ENCODE measurements at regions not wholly inside any gene's neighbourhood (a gene's known extent, or its start where the extent isn't known, plus 50 kb on each side); places are given as distances from the start of the nearest gene placed in this dataset.
"Not testable (repeated sequence)": the region's sequence is repeated elsewhere in the genome, so short reads cannot be mapped to it uniquely, and the experiment has no call there.

GRCh38 chr9:7313389-7313788 is 486.2 kb downstream of the DMAC1 start:
- Mint-ChIP-seq H3K27me3 (ENCODE audit: insufficient read depth, unreplicated experiment) (no peaks in the 10 kb centered on the region), H3K36me3 (ENCODE audit: insufficient read depth, unreplicated experiment) (no peaks in the 10 kb centered on the region), H3K27ac (ENCODE audit: low read depth, unreplicated experiment) (no peak overlapping the region), H3K9me3 (ENCODE audit: unreplicated experiment) (peaks cover 12% of the 10 kb centered on the region), H3K4me1 (ENCODE audit: insufficient read depth, unreplicated experiment) (peaks cover 6% of the 10 kb centered on the region), H3K4me3 (ENCODE audit: unreplicated experiment) (no peak overlapping the region)
- ChIA-PET CTCF (no interaction called here), POLR2A (no interaction called here)
- intact Hi-C loops (cut with micrococcal nuclease), result no loop called here
- no peak for DNase-seq (ENCODE audit: unreplicated experiment)
- no TSS peak for BruUV-seq (replicated peaks)
- TF ChIP-seq CTCF (IDR thresholded peaks at IDR 0.05; ENCODE audit: unreplicated experiment), result no peak

- H3K4me1 Mint-ChIP-seq (ENCODE audit: insufficient read depth, unreplicated experiment); DNase-seq (ENCODE audit: unreplicated experiment); intact Hi-C loops (cut with micrococcal nuclease); H3K36me3 Mint-ChIP-seq (ENCODE audit: insufficient read depth, unreplicated experiment); BruUV-seq (replicated peaks); CTCF ChIA-PET; H3K27ac Mint-ChIP-seq (ENCODE audit: low read depth, unreplicated experiment); POLR2A ChIA-PET; H3K4me3 Mint-ChIP-seq (ENCODE audit: unreplicated experiment): not testable (repeated sequence)
- peaks cover 30% of the 10 kb centered on the region for H3K27me3 Mint-ChIP-seq (ENCODE audit: insufficient read depth, unreplicated experiment)
- H3K9me3 Mint-ChIP-seq (ENCODE audit: unreplicated experiment), result peaks cover 11% of the 10 kb centered on the region
Measured at GRCh38 chr9:7309051-7309450, 490.5 kb downstream of the DMAC1 start.

- TF ChIP-seq CTCF (IDR thresholded peaks at IDR 0.05; ENCODE audit: unreplicated experiment), result no peak
- Mint-ChIP-seq H3K4me1 (ENCODE audit: insufficient read depth, unreplicated experiment) (no peaks in the 10 kb centered on the region), H3K4me3 (ENCODE audit: unreplicated experiment) (no peak overlapping the region)
Measured at GRCh38 chr9:7305677-7306076, 493.9 kb downstream of the DMAC1 start.

GRCh38 chr9:7304627-7304995 is 495.0 kb downstream of the DMAC1 start:
- CTCF ChIA-PET, result interaction anchor here (0.6 to 0.7 kb wide), 2 partner anchors 54 to 252 kb away, joined by 3 read pairs; no protein-coding TSS in a partner anchor
- no peak for DNase-seq (ENCODE audit: unreplicated experiment)
- no peak for TF ChIP-seq CTCF (IDR thresholded peaks at IDR 0.05; ENCODE audit: unreplicated experiment)
- no TSS peak for BruUV-seq (replicated peaks)
- H3K4me1 Mint-ChIP-seq (ENCODE audit: insufficient read depth, unreplicated experiment), result no peaks in the 10 kb centered on the region
- H3K9me3 Mint-ChIP-seq (ENCODE audit: unreplicated experiment), result peaks cover 3% of the 10 kb centered on the region
- POLR2A ChIA-PET, result no interaction called here
- no peak overlapping the region for H3K27ac Mint-ChIP-seq (ENCODE audit: low read depth, unreplicated experiment)
- no peaks in the 10 kb centered on the region for H3K36me3 Mint-ChIP-seq (ENCODE audit: insufficient read depth, unreplicated experiment)
- peaks cover 52% of the 10 kb centered on the region for H3K27me3 Mint-ChIP-seq (ENCODE audit: insufficient read depth, unreplicated experiment)
- no peak overlapping the region for H3K4me3 Mint-ChIP-seq (ENCODE audit: unreplicated experiment)
- intact Hi-C loops (cut with micrococcal nuclease), result no loop called here

More at GRCh38 chr9:7305677-7306076, 493.9 kb downstream of the DMAC1 start:
- peaks cover 4% of the 10 kb centered on the region for H3K9me3 Mint-ChIP-seq (ENCODE audit: unreplicated experiment)
- H3K27ac Mint-ChIP-seq (ENCODE audit: low read depth, unreplicated experiment), result no peak overlapping the region
- intact Hi-C loops (cut with micrococcal nuclease), result no loop called here
- peaks cover 52% of the 10 kb centered on the region for H3K27me3 Mint-ChIP-seq (ENCODE audit: insufficient read depth, unreplicated experiment)
- ChIA-PET POLR2A (no interaction called here), CTCF (interaction anchor here (0.6 to 1.5 kb wide), 2 partner anchors 10 to 177 kb away, joined by 3 to 4 read pairs; no protein-coding TSS in a partner anchor)
- DNase-seq (ENCODE audit: unreplicated experiment), result no peak
- BruUV-seq (replicated peaks), result no TSS peak
- no peaks in the 10 kb centered on the region for H3K36me3 Mint-ChIP-seq (ENCODE audit: insufficient read depth, unreplicated experiment)
